Loucy (cell line): ENCODE measurements at regions not wholly inside any gene's neighbourhood (a gene's known extent, or its start where the extent isn't known, plus 50 kb on each side); places are given as distances from the start of the nearest gene placed in this dataset.

Source experiments
- H2AFZ ChIP-seq: fragments of 200-600 bp; sonication (generic); 2 replicates; pipeline ENCODE4 v1.6.0; 2016; ENCODE audit warnings: antibody characterized with exemption, mild to moderate bottlenecking, low read length, moderate library complexity
- H3F3A ChIP-seq: fragments of 200-600 bp; 2 replicates; pipeline ENCODE4 v1.6.0; 2016; ENCODE audit warnings: antibody characterized with exemption, low read depth, mild to moderate bottlenecking
- H3K27me3 ChIP-seq: fragments of 200-600 bp; sonication (generic); 2 replicates; pipeline ENCODE4 v1.6.1; 2014; ENCODE audit warnings: low read length, mild to moderate bottlenecking; ENCODE audit not compliant: insufficient read depth, poor library complexity, severe bottlenecking
- H3K36me3 ChIP-seq: fragments of 200-600 bp; sonication (generic); 2 replicates; pipeline ENCODE4 v1.6.1; 2016; ENCODE audit warnings: low read length; ENCODE audit not compliant: insufficient read depth
- H3K4me1 ChIP-seq: fragments of 200-600 bp; sonication (generic); 2 replicates; pipeline ENCODE4 v1.5.1; 2014; ENCODE audit warnings: low read length, mild to moderate bottlenecking; ENCODE audit not compliant: insufficient read depth, poor library complexity, severe bottlenecking
- H3K4me2 ChIP-seq: fragments of 200-600 bp; sonication (generic); 2 replicates; pipeline ENCODE4 v1.6.0; 2014; ENCODE audit warnings: antibody characterized with exemption, low read length, low read depth, mild to moderate bottlenecking; ENCODE audit not compliant: poor library complexity, severe bottlenecking
- H3K4me3 ChIP-seq: fragments of 200-600 bp; sonication (generic); 2 replicates; pipeline ENCODE4 v1.5.1; 2014; ENCODE audit warnings: low read length, mild to moderate bottlenecking, mixed read lengths; ENCODE audit not compliant: poor library complexity, severe bottlenecking
- H3K79me2 ChIP-seq: fragments of 200-600 bp; sonication (generic); 2 replicates; pipeline ENCODE4 v1.6.1; 2014; ENCODE audit warnings: low read length; ENCODE audit not compliant: insufficient read depth
- H3K9ac ChIP-seq: fragments of 200-600 bp; sonication (generic); 2 replicates; pipeline ENCODE4 v1.6.0; 2014; ENCODE audit warnings: mild to moderate bottlenecking, low read depth, low read length, moderate library complexity; ENCODE audit not compliant: poor library complexity, severe bottlenecking
- H3K9me2 ChIP-seq: fragments of 200-600 bp; sonication (generic); replicated peaks from 2 replicates; pipeline ENCODE4 v1.6.1; 2016; ENCODE audit warnings: low read depth, low read length, mixed read lengths
- H3K9me3 ChIP-seq: fragments of 200-600 bp; sonication (generic); 2 replicates; pipeline ENCODE4 v1.6.1; 2014; ENCODE audit warnings: mild to moderate bottlenecking, antibody characterized with exemption, low read length, low read depth; ENCODE audit not compliant: insufficient read depth
- H4K20me1 ChIP-seq: fragments of 200-600 bp; sonication (generic); 2 replicates; pipeline ENCODE4 v1.6.0; 2014; ENCODE audit warnings: antibody characterized with exemption, low read length, mild to moderate bottlenecking; ENCODE audit not compliant: insufficient read depth, poor library complexity, severe bottlenecking
- CTCF ChIP-seq: fragments of 200-600 bp; sonication (generic); conservative IDR thresholded peaks from 2 replicates; pipeline ENCODE4 v1.5.1; 2014; ENCODE audit warnings: mild to moderate bottlenecking, antibody characterized with exemption, low read length
- EZH2phosphoT487 ChIP-seq: fragments of 200-600 bp; IDR thresholded peaks from 2 replicates; pipeline ENCODE4 v1.6.1; 2018; ENCODE audit warnings: antibody characterized with exemption, mild to moderate bottlenecking, moderate library complexity, borderline replicate concordance

DNA sequence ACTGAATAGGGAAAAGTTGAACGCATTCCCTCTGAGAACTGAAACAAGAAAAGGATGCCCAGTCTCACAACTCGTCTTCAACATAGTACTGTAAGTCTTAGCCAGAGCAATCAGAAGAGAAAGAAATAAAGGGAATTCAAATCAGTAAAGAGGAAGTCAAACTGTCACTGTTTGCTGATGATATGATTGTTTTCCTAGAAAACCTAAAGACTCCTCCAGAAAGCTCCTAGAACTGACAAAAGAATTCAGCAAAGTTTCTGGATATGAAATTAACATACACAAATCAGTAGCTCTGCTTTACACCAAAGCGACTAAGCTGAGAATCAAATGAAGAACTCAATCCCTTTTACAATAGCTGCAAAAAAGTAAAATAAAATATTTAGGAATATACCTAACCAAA is 471.2 kb upstream of the CNTN5 start:
- Histone ChIP-seq H3K9me2 (no peaks in the 10 kb centered on the region), H3K4me1 (no peaks in the 10 kb centered on the region), H3K79me2 (no peaks in the 10 kb centered on the region), H4K20me1 (no peaks in the 10 kb centered on the region), H3F3A (no peaks in the 10 kb centered on the region), H3K4me2 (no peak overlapping the region), H3K27me3 (no peaks in the 10 kb centered on the region), H2AFZ (no peak overlapping the region), H3K9ac (no peak overlapping the region), H3K9me3 (no peaks in the 10 kb centered on the region), H3K36me3 (no peaks in the 10 kb centered on the region), H3K4me3 (no peak overlapping the region)
- TF ChIP-seq CTCF (no peak), EZH2phosphoT487 (no peak)

- Histone ChIP-seq H3K9me3 (no peaks in the 10 kb centered on the region), H3F3A (no peaks in the 10 kb centered on the region), H3K9me2 (no peaks in the 10 kb centered on the region), H3K4me2 (no peak overlapping the region), H3K36me3 (no peaks in the 10 kb centered on the region), H3K9ac (no peak overlapping the region), H3K4me1 (no peaks in the 10 kb centered on the region), H3K79me2 (no peaks in the 10 kb centered on the region), H2AFZ (no peak overlapping the region), H3K4me3 (no peak overlapping the region), H3K27me3 (no peaks in the 10 kb centered on the region), H4K20me1 (no peaks in the 10 kb centered on the region)
- TF ChIP-seq EZH2phosphoT487, result no peak
- TF ChIP-seq CTCF, result no peak
Measured at GRCh38 chr11:98559961-98560360, 460.8 kb upstream of the CNTN5 start.

DNA sequence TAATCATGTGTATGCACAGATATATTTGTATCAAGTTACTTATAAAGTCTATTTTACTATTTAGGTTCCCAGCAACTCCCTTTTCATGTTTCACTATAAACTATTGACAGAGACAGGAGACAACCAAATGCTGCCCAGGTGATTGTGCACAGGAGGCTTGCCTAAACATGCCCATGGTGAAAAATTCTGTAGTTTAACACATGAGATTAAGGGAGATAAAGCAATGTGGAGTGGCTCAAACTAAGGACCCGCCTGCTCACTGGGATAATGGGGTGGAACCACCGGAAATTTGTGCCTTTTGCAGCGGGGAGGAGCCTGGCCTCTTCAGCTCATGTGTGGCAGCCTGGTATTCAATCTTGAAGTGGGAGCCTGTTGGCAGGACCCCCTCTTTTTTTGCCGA is 459.5 kb upstream of the CNTN5 start:
- Histone ChIP-seq H3K4me1 (no peaks in the 10 kb centered on the region), H3K36me3 (no peaks in the 10 kb centered on the region), H3K9me3 (no peaks in the 10 kb centered on the region), H2AFZ (no peak overlapping the region), H3F3A (no peaks in the 10 kb centered on the region), H3K27me3 (no peaks in the 10 kb centered on the region), H3K4me3 (no peak overlapping the region), H3K9me2 (no peaks in the 10 kb centered on the region), H4K20me1 (no peaks in the 10 kb centered on the region), H3K79me2 (no peaks in the 10 kb centered on the region), H3K4me2 (no peak overlapping the region), H3K9ac (no peak overlapping the region)
- TF ChIP-seq CTCF (no peak), EZH2phosphoT487 (no peak)
